ENCODE measurements at regions not wholly inside any gene's neighbourhood (a gene's known extent, or its start where the extent isn't known, plus 50 kb on each side); places are given as distances from the start of the nearest gene placed in this dataset.

DNA sequence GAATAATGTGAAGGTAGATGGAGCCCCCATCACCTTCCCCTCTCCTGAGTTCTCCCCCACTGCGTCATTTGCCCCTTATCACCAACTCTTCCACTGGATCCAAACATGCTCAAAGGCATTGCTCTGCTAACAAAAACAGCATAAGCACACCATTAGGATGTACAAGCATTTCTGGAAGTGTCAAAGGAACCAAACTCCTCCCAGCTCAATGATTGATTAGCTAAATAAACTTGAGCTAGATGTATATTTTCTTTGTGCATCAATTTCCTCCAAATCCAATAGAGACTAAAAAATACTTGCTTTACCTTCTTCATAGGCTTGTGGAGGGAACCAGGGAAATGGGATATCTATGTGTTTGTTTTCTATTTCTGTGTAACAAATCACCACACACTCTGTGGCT is 248.4 kb upstream of the JARID2 start:
- Histone ChIP-seq H3K27me3 (replicated peaks; ENCODE audit: insufficient read depth, low read length) (no peaks in the 10 kb centered on the region), H3K9ac (ENCODE audit: low read length) (no peak overlapping the region), H3K9me2 (replicated peaks; ENCODE audit: insufficient read depth, low read length) (no peaks in the 10 kb centered on the region), H3K9me3 (replicated peaks; ENCODE audit: insufficient read depth, low read length) (no peaks in the 10 kb centered on the region), H3K4me2 (ENCODE audit: low read depth, low read length) (no peak overlapping the region), H3K79me2 (ENCODE audit: low read length) (no peaks in the 10 kb centered on the region), H3K4me1 (ENCODE audit: low read length) (no peaks in the 10 kb centered on the region), H3K36me3 (replicated peaks; ENCODE audit: insufficient read depth, low read length) (no peaks in the 10 kb centered on the region), H4K20me1 (ENCODE audit: insufficient read depth, low read length) (no peaks in the 10 kb centered on the region), H3K27ac (ENCODE audit: low read length) (no peak overlapping the region), H3K4me3 (ENCODE audit: low read length) (no peak overlapping the region), H3F3A (ENCODE audit: insufficient read depth, low read length) (no peaks in the 10 kb centered on the region), H2AFZ (ENCODE audit: low read length) (no peak overlapping the region)
- no peak for DNase-seq
- no peak for TF ChIP-seq EZH2phosphoT487 (IDR thresholded peaks at IDR 0.05; ENCODE audit: low read length)
- TF ChIP-seq, protein P1, sequence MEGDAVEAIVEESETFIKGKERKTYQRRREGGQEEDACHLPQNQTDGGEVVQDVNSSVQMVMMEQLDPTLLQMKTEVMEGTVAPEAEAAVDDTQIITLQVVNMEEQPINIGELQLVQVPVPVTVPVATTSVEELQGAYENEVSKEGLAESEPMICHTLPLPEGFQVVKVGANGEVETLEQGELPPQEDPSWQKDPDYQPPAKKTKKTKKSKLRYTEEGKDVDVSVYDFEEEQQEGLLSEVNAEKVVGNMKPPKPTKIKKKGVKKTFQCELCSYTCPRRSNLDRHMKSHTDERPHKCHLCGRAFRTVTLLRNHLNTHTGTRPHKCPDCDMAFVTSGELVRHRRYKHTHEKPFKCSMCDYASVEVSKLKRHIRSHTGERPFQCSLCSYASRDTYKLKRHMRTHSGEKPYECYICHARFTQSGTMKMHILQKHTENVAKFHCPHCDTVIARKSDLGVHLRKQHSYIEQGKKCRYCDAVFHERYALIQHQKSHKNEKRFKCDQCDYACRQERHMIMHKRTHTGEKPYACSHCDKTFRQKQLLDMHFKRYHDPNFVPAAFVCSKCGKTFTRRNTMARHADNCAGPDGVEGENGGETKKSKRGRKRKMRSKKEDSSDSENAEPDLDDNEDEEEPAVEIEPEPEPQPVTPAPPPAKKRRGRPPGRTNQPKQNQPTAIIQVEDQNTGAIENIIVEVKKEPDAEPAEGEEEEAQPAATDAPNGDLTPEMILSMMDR (IDR thresholded peaks at IDR 0.05; ENCODE audit: low read length): no peak
- no peak for TF ChIP-seq EZH2 (optimal IDR thresholded peaks at IDR 0.05; ENCODE audit: low read depth, low read length)

DNA sequence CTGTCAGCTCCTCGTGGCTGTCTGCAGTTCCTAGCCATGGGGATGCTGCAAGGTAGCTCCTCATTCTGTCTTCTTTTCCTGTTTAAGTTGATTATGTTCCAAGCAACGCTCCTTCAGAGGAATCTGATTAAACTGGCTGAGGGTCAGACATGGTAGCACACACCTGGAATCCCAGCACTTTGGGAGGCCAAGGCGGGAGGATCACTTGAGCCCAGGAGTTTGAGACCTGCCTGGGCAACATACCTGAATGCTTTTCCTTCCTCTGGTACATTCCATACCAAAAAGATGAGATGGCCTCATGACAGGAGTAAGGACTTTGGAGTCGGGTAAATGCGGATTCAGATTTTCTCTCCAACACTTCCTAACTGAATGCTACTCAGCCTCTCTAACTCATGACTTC is 246.8 kb upstream of the JARID2 start:
- Histone ChIP-seq H3K36me3 (replicated peaks; ENCODE audit: insufficient read depth, low read length) (no peaks in the 10 kb centered on the region), H3K9me2 (replicated peaks; ENCODE audit: insufficient read depth, low read length) (no peaks in the 10 kb centered on the region), H3K4me1 (ENCODE audit: low read length) (no peaks in the 10 kb centered on the region), H3K27me3 (replicated peaks; ENCODE audit: insufficient read depth, low read length) (no peaks in the 10 kb centered on the region), H3K79me2 (ENCODE audit: low read length) (no peaks in the 10 kb centered on the region), H4K20me1 (ENCODE audit: insufficient read depth, low read length) (no peaks in the 10 kb centered on the region), H3K4me3 (ENCODE audit: low read length) (no peak overlapping the region), H3K4me2 (ENCODE audit: low read depth, low read length) (no peak overlapping the region), H3K9me3 (replicated peaks; ENCODE audit: insufficient read depth, low read length) (no peaks in the 10 kb centered on the region), H3F3A (ENCODE audit: insufficient read depth, low read length) (no peaks in the 10 kb centered on the region), H2AFZ (ENCODE audit: low read length) (no peak overlapping the region), H3K9ac (ENCODE audit: low read length) (no peak overlapping the region), H3K27ac (ENCODE audit: low read length) (no peak overlapping the region)
- no peak for TF ChIP-seq EZH2 (optimal IDR thresholded peaks at IDR 0.05; ENCODE audit: low read depth, low read length)
- TF ChIP-seq, protein P1 (IDR thresholded peaks at IDR 0.05; ENCODE audit: low read length): no peak
- TF ChIP-seq EZH2phosphoT487 (IDR thresholded peaks at IDR 0.05; ENCODE audit: low read length): no peak
- DNase-seq: no peak

DNA sequence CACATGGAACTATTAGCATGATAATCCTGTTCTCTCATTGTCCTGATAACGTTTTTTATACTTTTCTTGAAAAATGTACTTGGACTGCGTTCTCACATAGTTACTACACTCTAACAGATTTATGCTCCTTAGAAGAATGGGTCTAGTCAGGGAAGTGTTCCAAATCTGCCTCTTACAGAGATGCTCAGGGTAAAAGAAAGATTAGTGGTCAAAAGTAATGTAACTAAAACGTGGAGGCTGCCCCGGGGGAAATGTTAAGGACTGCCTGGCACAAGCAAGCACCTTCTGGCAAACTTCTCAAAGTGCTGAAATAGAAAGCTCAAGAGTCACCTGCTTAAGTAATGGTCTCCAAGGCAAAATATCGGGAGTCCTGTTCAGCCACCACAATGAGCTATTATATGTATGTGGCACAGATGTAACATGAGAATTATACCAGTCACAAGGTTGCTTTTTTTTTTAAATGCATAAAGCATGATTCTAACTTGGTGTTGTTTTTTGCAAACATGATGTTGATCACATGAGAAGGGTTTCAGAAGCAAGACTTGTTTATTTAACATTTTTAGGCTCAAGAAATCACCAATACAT is 244.5 kb upstream of the JARID2 start:
- Histone ChIP-seq H3K9ac (ENCODE audit: low read length) (no peak overlapping the region), H3K4me2 (ENCODE audit: low read depth, low read length) (no peak overlapping the region), H4K20me1 (ENCODE audit: insufficient read depth, low read length) (no peaks in the 10 kb centered on the region), H3K4me1 (ENCODE audit: low read length) (no peaks in the 10 kb centered on the region), H3K9me3 (replicated peaks; ENCODE audit: insufficient read depth, low read length) (no peaks in the 10 kb centered on the region), H3K9me2 (replicated peaks; ENCODE audit: insufficient read depth, low read length) (no peaks in the 10 kb centered on the region), H3K79me2 (ENCODE audit: low read length) (no peaks in the 10 kb centered on the region), H3K27me3 (replicated peaks; ENCODE audit: insufficient read depth, low read length) (no peaks in the 10 kb centered on the region), H3F3A (ENCODE audit: insufficient read depth, low read length) (no peaks in the 10 kb centered on the region), H3K36me3 (replicated peaks; ENCODE audit: insufficient read depth, low read length) (no peaks in the 10 kb centered on the region), H3K4me3 (ENCODE audit: low read length) (no peak overlapping the region), H3K27ac (ENCODE audit: low read length) (no peak overlapping the region), H2AFZ (ENCODE audit: low read length) (no peak overlapping the region)
- no peak for DNase-seq
- TF ChIP-seq EZH2phosphoT487 (IDR thresholded peaks at IDR 0.05; ENCODE audit: low read length) (no peak), EZH2 (optimal IDR thresholded peaks at IDR 0.05; ENCODE audit: low read depth, low read length) (no peak)
- TF ChIP-seq, protein P1 (IDR thresholded peaks at IDR 0.05; ENCODE audit: low read length): no peak

Measured in MM.1S (cell line).